Cardiac fibroblast (primary cell): ENCODE measurements at regions not wholly inside any gene's neighbourhood (a gene's known extent, or its start where the extent isn't known, plus 50 kb on each side); places are given as distances from the start of the nearest gene placed in this dataset.
"Not testable (repeated sequence)": the region's sequence is repeated elsewhere in the genome, so short reads cannot be mapped to it uniquely, and the experiment has no call there.

Experiments
- DNase-seq, 2 donors: peaks; one replicate each; pipeline versions ENCODE4 v3.0.0 to v3.0.0-alpha.2; 2010; ENCODE audit warnings: low read depth in 2 of 2
- H3K4me3 ChIP-seq, 2 donors: replicated peaks in 1 of 2; 1 replicate in 1 of 2; 2 replicates in 1 of 2; pipeline ENCODE4 v1.5.1; 2011; ENCODE audit warnings: low read depth in 2 of 2, low read length in 2 of 2, mild to moderate bottlenecking in 2 of 2, moderate library complexity in 1 of 2
- TF ChIP-seq, protein P1 (sequence below): IDR thresholded peaks from one replicate; pipeline ENCODE4 v1.5.1; 2011; ENCODE audit warnings: low read depth, mild to moderate bottlenecking, low read length, inconsistent platforms

DNA sequence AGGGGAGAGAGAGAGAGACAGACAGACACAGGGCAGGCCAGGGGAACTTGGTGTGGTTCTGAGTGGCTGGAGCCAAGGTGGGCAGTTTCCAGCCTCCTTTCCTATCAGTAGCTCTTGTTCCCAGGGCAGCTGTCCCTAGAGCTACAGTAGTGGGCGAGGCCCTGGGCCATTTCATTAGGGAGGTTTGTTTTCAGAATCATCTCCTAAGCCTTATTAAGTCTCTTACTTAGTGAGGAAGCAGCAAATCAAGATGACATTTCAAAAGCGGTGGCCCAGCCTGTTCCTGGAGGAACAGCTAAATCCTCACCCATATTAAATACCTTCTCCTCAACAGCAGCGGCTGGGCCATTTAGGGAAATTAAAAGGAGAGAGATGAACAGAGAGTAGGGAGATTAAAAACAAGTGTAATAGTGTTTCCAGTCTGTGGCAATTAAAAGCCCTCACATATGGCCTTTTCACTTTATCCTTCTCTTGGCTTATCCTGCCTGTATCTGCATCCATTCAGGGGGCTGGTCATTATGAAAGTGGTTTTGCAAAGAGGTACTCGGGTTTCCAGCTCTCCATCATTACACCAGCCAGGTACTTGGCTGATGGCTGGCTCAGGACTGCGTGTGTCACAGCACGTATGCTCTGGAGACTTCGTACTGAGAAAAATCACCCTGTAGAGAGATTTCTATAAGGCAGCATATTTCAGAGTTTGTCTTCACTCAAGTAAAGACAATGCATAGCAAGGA is 91.9 kb upstream of the PRR23C start:
- H3K4me3 ChIP-seq: no peak overlapping the region
- TF ChIP-seq, protein P1, sequence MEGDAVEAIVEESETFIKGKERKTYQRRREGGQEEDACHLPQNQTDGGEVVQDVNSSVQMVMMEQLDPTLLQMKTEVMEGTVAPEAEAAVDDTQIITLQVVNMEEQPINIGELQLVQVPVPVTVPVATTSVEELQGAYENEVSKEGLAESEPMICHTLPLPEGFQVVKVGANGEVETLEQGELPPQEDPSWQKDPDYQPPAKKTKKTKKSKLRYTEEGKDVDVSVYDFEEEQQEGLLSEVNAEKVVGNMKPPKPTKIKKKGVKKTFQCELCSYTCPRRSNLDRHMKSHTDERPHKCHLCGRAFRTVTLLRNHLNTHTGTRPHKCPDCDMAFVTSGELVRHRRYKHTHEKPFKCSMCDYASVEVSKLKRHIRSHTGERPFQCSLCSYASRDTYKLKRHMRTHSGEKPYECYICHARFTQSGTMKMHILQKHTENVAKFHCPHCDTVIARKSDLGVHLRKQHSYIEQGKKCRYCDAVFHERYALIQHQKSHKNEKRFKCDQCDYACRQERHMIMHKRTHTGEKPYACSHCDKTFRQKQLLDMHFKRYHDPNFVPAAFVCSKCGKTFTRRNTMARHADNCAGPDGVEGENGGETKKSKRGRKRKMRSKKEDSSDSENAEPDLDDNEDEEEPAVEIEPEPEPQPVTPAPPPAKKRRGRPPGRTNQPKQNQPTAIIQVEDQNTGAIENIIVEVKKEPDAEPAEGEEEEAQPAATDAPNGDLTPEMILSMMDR: no peak
- DNase-seq: no peak

DNA sequence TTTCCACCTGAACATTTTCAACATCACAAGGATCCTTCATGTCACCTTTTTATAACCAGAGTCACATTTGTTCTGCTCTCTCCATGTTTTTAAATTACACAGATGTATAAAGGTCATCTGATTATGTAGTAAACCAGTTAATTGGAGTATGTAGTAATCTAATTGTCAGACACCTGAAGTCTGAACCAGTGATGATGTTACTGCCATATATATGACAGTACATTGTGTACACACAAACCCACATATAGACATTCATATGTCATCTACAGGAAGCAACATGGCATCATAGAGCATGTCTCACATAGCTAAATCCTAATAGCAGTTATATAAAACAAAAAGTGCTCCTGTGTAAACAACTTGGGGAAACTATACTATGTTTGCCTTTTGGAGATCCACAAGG is 95.9 kb upstream of the PRR23C start:
- TF ChIP-seq, protein P1: no peak
- H3K4me3 ChIP-seq: no peak overlapping the region
- no peak for DNase-seq

- not testable (repeated sequence) for DNase-seq, H3K4me3 ChIP-seq
These were observed 101.3 kb upstream of the PRR23C start for GRCh38 chr3:139145980-139146379.

- TF ChIP-seq, protein P1: no peak
- H3K4me3 ChIP-seq: no peak overlapping the region
- no peak for DNase-seq
These were observed 106.8 kb upstream of the PRR23C start for GRCh38 chr3:139151530-139151929.

- DNase-seq, H3K4me3 ChIP-seq: not testable (repeated sequence)
These were observed 108.7 kb upstream of the PRR23C start for GRCh38 chr3:139153434-139153833.

DNA sequence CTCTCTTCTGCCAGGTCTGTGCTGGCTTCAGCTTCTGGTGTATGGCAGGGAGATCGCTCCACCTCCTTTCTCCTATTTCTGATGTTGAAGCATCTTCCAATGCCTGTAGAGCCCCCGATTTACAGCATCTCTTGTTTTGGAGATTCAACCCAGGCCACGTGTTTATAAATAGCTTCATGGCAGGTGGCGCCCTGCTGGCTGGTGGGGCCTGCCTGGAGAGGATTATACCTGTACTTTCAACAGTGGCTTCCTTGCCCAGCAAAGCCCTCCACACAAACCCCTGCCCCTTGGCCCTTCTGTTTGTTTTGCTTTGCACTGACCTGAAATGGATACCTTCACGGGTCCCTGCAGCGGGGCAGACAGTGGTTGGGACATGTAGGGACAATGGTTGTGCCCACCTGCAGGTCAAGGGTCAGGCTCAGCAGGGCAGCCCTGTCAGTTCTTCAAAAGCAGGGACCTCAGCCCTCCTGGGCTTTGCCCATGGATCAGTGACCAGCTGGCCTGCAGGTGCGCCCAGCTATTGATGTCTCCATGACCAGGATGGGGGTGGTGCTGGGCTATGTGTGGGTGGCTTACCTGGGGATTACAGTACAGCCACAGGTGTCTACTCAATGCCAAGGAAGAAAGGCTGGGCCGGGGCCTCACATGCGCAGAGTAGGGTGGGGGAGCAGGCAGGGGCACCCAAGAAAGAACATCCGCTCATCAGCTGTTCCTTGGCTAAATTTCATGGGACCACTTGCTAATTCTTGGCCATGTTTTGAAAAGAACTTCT is 112.7 kb upstream of the PRR23C start:
- TF ChIP-seq, protein P1: no peak
- H3K4me3 ChIP-seq: no peak overlapping the region
- DNase-seq: no peak

- DNase-seq: no peak
- TF ChIP-seq, protein P1: no peak
- H3K4me3 ChIP-seq: no peak overlapping the region
These were observed 114.7 kb upstream of the PRR23C start for GRCh38 chr3:139159356-139159755.
